ENCODE measurements at regions not wholly inside any gene's neighbourhood (a gene's known extent, or its start where the extent isn't known, plus 50 kb on each side); places are given as distances from the start of the nearest gene placed in this dataset.

DNA sequence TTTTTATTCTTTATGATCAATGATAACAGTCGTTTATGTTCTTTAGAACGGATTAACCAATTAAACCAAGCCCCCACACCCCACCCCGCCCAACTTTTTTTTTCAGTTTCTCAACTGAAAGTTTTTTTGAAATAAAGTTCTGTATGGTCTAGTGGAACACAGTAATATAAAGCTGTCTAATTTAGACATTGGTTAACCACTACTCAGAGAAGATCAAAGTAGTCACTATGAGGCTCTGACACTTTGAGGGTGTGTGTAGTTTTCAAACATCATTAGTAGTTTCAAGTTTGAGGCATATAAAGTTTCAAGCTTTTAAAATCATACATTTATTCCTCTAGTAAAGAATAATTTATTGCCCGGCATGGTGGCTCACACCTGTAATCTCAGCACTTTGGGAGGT lies 413.2 kb downstream of the EFNB2 start:
- Mint-ChIP-seq H3K9me3 (no peaks in the 10 kb centered on the region), H3K4me3 (no peak overlapping the region), H3K36me3 (ENCODE audit: low read depth) (no peaks in the 10 kb centered on the region), H3K27me3 (ENCODE audit: insufficient read depth, low read depth, poor library complexity) (no peaks in the 10 kb centered on the region), H3K4me1 (peaks cover 18% of the 10 kb centered on the region), H3K27ac (no peak overlapping the region)
- DNase-seq (ENCODE audit: low spot score) (no peak), ATAC-seq (no peak)
- Histone ChIP-seq H3K27ac (ENCODE audit: low read depth) (no peak overlapping the region), H3K4me1 (ENCODE audit: insufficient read depth) (peaks cover 13% of the 10 kb centered on the region), H3K4me3 (no peak overlapping the region), H3F3A (replicated peaks; ENCODE audit: low read depth) (no peaks in the 10 kb centered on the region), H4K20me1 (replicated peaks; ENCODE audit: insufficient read depth) (no peaks in the 10 kb centered on the region), H3K27me3 (ENCODE audit: insufficient read depth) (no peaks in the 10 kb centered on the region), H2AFZ (no peak overlapping the region), H3K36me3 (ENCODE audit: insufficient read depth) (no peaks in the 10 kb centered on the region; the same call in 1 of the 2 replicates), H3K4me2 (no peak overlapping the region), H3K9me2 (ENCODE audit: insufficient read depth) (no peaks in the 10 kb centered on the region), H3K79me2 (replicated peaks; ENCODE audit: insufficient read depth) (no peaks in the 10 kb centered on the region)
- no peak for TF ChIP-seq CREB1 (CRISPR knock-in tag; IDR thresholded peaks at IDR 0.05; ENCODE audit: low read depth)
- TF ChIP-seq, protein P1, sequence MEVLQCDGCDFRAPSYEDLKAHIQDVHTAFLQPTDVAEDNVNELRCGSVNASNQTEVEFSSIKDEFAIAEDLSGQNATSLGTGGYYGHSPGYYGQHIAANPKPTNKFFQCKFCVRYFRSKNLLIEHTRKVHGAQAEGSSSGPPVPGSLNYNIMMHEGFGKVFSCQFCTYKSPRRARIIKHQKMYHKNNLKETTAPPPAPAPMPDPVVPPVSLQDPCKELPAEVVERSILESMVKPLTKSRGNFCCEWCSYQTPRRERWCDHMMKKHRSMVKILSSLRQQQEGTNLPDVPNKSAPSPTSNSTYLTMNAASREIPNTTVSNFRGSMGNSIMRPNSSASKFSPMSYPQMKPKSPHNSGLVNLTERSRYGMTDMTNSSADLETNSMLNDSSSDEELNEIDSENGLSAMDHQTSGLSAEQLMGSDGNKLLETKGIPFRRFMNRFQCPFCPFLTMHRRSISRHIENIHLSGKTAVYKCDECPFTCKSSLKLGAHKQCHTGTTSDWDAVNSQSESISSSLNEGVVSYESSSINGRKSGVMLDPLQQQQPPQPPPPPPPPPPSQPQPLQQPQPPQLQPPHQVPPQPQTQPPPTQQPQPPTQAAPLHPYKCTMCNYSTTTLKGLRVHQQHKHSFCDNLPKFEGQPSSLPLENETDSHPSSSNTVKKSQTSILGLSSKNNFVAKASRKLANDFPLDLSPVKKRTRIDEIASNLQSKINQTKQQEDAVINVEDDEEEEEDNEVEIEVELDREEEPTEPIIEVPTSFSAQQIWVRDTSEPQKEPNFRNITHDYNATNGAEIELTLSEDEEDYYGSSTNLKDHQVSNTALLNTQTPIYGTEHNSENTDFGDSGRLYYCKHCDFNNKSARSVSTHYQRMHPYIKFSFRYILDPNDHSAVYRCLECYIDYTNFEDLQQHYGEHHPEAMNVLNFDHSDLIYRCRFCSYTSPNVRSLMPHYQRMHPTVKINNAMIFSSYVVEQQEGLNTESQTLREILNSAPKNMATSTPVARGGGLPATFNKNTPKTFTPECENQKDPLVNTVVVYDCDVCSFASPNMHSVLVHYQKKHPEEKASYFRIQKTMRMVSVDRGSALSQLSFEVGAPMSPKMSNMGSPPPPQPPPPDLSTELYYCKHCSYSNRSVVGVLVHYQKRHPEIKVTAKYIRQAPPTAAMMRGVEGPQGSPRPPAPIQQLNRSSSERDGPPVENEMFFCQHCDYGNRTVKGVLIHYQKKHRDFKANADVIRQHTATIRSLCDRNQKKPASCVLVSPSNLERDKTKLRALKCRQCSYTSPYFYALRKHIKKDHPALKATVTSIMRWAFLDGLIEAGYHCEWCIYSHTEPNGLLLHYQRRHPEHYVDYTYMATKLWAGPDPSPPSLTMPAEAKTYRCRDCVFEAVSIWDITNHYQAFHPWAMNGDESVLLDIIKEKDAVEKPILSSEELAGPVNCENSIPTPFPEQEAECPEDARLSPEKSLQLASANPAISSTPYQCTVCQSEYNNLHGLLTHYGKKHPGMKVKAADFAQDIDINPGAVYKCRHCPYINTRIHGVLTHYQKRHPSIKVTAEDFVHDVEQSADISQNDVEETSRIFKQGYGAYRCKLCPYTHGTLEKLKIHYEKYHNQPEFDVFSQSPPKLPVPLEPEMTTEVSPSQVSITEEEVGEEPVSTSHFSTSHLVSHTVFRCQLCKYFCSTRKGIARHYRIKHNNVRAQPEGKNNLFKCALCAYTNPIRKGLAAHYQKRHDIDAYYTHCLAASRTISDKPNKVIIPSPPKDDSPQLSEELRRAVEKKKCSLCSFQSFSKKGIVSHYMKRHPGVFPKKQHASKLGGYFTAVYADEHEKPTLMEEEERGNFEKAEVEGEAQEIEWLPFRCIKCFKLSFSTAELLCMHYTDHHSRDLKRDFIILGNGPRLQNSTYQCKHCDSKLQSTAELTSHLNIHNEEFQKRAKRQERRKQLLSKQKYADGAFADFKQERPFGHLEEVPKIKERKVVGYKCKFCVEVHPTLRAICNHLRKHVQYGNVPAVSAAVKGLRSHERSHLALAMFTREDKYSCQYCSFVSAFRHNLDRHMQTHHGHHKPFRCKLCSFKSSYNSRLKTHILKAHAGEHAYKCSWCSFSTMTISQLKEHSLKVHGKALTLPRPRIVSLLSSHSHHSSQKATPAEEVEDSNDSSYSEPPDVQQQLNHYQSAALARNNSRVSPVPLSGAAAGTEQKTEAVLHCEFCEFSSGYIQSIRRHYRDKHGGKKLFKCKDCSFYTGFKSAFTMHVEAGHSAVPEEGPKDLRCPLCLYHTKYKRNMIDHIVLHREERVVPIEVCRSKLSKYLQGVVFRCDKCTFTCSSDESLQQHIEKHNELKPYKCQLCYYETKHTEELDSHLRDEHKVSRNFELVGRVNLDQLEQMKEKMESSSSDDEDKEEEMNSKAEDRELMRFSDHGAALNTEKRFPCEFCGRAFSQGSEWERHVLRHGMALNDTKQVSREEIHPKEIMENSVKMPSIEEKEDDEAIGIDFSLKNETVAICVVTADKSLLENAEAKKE (CRISPR knock-in tag; IDR thresholded peaks at IDR 0.05): no peak
- TF ChIP-seq, protein P2, sequence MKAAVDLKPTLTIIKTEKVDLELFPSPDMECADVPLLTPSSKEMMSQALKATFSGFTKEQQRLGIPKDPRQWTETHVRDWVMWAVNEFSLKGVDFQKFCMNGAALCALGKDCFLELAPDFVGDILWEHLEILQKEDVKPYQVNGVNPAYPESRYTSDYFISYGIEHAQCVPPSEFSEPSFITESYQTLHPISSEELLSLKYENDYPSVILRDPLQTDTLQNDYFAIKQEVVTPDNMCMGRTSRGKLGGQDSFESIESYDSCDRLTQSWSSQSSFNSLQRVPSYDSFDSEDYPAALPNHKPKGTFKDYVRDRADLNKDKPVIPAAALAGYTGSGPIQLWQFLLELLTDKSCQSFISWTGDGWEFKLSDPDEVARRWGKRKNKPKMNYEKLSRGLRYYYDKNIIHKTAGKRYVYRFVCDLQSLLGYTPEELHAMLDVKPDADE (IDR thresholded peaks at IDR 0.05): no peak
- TF ChIP-seq ZNF331 (CRISPR knock-in tag; IDR thresholded peaks at IDR 0.05; ENCODE audit: low read depth): no peak
- TF ChIP-seq, protein P3, sequence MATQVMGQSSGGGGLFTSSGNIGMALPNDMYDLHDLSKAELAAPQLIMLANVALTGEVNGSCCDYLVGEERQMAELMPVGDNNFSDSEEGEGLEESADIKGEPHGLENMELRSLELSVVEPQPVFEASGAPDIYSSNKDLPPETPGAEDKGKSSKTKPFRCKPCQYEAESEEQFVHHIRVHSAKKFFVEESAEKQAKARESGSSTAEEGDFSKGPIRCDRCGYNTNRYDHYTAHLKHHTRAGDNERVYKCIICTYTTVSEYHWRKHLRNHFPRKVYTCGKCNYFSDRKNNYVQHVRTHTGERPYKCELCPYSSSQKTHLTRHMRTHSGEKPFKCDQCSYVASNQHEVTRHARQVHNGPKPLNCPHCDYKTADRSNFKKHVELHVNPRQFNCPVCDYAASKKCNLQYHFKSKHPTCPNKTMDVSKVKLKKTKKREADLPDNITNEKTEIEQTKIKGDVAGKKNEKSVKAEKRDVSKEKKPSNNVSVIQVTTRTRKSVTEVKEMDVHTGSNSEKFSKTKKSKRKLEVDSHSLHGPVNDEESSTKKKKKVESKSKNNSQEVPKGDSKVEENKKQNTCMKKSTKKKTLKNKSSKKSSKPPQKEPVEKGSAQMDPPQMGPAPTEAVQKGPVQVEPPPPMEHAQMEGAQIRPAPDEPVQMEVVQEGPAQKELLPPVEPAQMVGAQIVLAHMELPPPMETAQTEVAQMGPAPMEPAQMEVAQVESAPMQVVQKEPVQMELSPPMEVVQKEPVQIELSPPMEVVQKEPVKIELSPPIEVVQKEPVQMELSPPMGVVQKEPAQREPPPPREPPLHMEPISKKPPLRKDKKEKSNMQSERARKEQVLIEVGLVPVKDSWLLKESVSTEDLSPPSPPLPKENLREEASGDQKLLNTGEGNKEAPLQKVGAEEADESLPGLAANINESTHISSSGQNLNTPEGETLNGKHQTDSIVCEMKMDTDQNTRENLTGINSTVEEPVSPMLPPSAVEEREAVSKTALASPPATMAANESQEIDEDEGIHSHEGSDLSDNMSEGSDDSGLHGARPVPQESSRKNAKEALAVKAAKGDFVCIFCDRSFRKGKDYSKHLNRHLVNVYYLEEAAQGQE (IDR thresholded peaks at IDR 0.05; ENCODE audit: unreplicated experiment): no peak
- TF ChIP-seq NANOG (IDR thresholded peaks at IDR 0.05; ENCODE audit: borderline replicate concordance): no peak
- TF ChIP-seq, protein P4, sequence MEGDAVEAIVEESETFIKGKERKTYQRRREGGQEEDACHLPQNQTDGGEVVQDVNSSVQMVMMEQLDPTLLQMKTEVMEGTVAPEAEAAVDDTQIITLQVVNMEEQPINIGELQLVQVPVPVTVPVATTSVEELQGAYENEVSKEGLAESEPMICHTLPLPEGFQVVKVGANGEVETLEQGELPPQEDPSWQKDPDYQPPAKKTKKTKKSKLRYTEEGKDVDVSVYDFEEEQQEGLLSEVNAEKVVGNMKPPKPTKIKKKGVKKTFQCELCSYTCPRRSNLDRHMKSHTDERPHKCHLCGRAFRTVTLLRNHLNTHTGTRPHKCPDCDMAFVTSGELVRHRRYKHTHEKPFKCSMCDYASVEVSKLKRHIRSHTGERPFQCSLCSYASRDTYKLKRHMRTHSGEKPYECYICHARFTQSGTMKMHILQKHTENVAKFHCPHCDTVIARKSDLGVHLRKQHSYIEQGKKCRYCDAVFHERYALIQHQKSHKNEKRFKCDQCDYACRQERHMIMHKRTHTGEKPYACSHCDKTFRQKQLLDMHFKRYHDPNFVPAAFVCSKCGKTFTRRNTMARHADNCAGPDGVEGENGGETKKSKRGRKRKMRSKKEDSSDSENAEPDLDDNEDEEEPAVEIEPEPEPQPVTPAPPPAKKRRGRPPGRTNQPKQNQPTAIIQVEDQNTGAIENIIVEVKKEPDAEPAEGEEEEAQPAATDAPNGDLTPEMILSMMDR (conservative IDR thresholded peaks at IDR 0.05; ENCODE audit: low read depth in 2 of 2): no peak
- no peak for TF ChIP-seq EZH2phosphoT487 (IDR thresholded peaks at IDR 0.05; ENCODE audit: unreplicated experiment)

Data from GM23338 (cell line).